H1 (cell line): ENCODE measurements at regions not wholly inside any gene's neighbourhood (a gene's known extent, or its start where the extent isn't known, plus 50 kb on each side); places are given as distances from the start of the nearest gene placed in this dataset.

Experiments
- CTCF ChIA-PET: fragments of 300-600 bp; sonication (Branson Sonifier 250); formaldehyde crosslinking; loops from one replicate; lab custom pipeline; 2021; ENCODE audit not compliant: partially characterized antibody; lab: Charles Lee
- POLR2A ChIA-PET: fragments of 300-600 bp; sonication (Branson Sonifier 250); formaldehyde crosslinking; loops from one replicate; lab custom pipeline; 2021; ENCODE audit warnings: inconsistent platforms; ENCODE audit not compliant: partially characterized antibody; lab: Charles Lee
- DNase-seq, 2 experiments: peaks; one replicate each; pipeline versions ENCODE4 v3.0.0 to v3.0.0-alpha.2; 2010 to 2022; ENCODE audit warnings: low spot score in 2 of 2, low read depth in 1 of 2, mixed read lengths in 1 of 2
- FAIRE-seq: peaks from 2 replicates; lab custom pipeline; 2011; peaks lifted over from hg19 to GRCh38; lab: Jason Lieb, UNC
- H2AFZ ChIP-seq: 2 replicates; pipeline ENCODE4 v1.8.1; 2012; ENCODE audit warnings: low read length, inconsistent platforms
- H2AK5ac ChIP-seq: 2 replicates; pipeline ENCODE4 v1.6.1; 2013; ENCODE audit warnings: low read depth, low read length
- H2BK120ac ChIP-seq: replicated peaks from 2 replicates; pipeline ENCODE3; 2013; ENCODE audit warnings: low read depth, low read length, inconsistent platforms
- H2BK12ac ChIP-seq: 2 replicates; pipeline ENCODE4 v1.6.1; 2013; ENCODE audit warnings: low read depth, low read length
- H2BK15ac ChIP-seq: 2 replicates; pipeline ENCODE4 v1.6.1; 2013; ENCODE audit warnings: low read length
- H2BK20ac ChIP-seq: 2 replicates; pipeline ENCODE4 v1.6.1; 2013; ENCODE audit warnings: low read length
- H2BK5ac ChIP-seq: 2 replicates; pipeline ENCODE4 v1.6.1; 2013; ENCODE audit warnings: low read depth, low read length
- H3K14ac ChIP-seq: 2 replicates; pipeline ENCODE4 v1.6.1; 2013; ENCODE audit warnings: inconsistent platforms; ENCODE audit not compliant: insufficient read length
- H3K18ac ChIP-seq: 2 replicates; pipeline ENCODE4 v1.6.1; 2013; ENCODE audit warnings: low read length; ENCODE audit errors: extremely low read depth
- H3K23ac ChIP-seq: 2 replicates; pipeline ENCODE4 v1.6.1; 2013; ENCODE audit warnings: inconsistent platforms; ENCODE audit not compliant: insufficient read length
- H3K23me2 ChIP-seq: 2 replicates; pipeline ENCODE4 v1.6.1; 2013; ENCODE audit warnings: low read depth, low read length
- H3K27ac ChIP-seq: 2 replicates; pipeline ENCODE4 v1.6.1; 2011; ENCODE audit warnings: low read depth, low read length, inconsistent platforms
- H3K27me3 ChIP-seq, 4 experiments: replicated peaks in 1 of 4; 1 replicate in 1 of 4; 2 replicates in 3 of 4; pipeline versions ENCODE4 v1.6.1 to v1.8.1; 2011 to 2013; ENCODE audit warnings: low read length in 3 of 4, mild to moderate bottlenecking in 3 of 4, inconsistent platforms in 2 of 4, mixed read lengths in 2 of 4, moderate library complexity in 1 of 4; ENCODE audit not compliant: control insufficient read depth in 3 of 4, insufficient read depth in 3 of 4; ENCODE audit errors: extremely low read depth in 1 of 4
- H3K36me3 ChIP-seq, 4 experiments: 2 replicates each; pipeline versions ENCODE4 v1.6.1 to v1.8.1; 2011 to 2013; ENCODE audit warnings: mild to moderate bottlenecking in 4 of 4, low read length in 3 of 4, moderate library complexity in 2 of 4, control low read depth in 1 of 4, inconsistent platforms in 1 of 4; ENCODE audit not compliant: insufficient read depth in 4 of 4, control insufficient read depth in 2 of 4
- H3K4ac ChIP-seq: replicated peaks from 2 replicates; pipeline ENCODE3; 2013; ENCODE audit warnings: low read length, low read depth, mixed read lengths, inconsistent platforms; ENCODE audit not compliant: insufficient read length
- H3K4me1 ChIP-seq, 4 experiments: replicated peaks in 1 of 4; 1 replicate in 1 of 4; 2 replicates in 3 of 4; pipeline versions ENCODE4 v1.6.1 to v1.8.1; 2011 to 2013; ENCODE audit warnings: low read length in 3 of 4, inconsistent platforms in 2 of 4, mixed read lengths in 1 of 4; ENCODE audit not compliant: insufficient read depth in 4 of 4, control insufficient read depth in 3 of 4
- H3K4me2 ChIP-seq, 2 experiments: 2 replicates each; pipeline versions ENCODE4 v1.6.1 to v1.8.1; 2011 to 2013; ENCODE audit warnings: low read depth in 2 of 2, low read length in 2 of 2, control low read depth in 1 of 2, inconsistent platforms in 1 of 2, mild to moderate bottlenecking in 1 of 2; ENCODE audit not compliant: insufficient read depth in 1 of 2
- H3K4me3 ChIP-seq, 4 experiments: fragments of 200-600, 300-600 bp in 1 of 4; sonication (generic), shearing (Covaris generic), sonication (Bioruptor Twin) in 1 of 4; 2 replicates each; pipeline versions ENCODE4 v1.5.1 to v1.8.1; 2011 to 2016; ENCODE audit warnings: low read length in 4 of 4, low read depth in 3 of 4, control low read depth in 2 of 4, inconsistent platforms in 2 of 4, mild to moderate bottlenecking in 2 of 4, mixed read lengths in 1 of 4, moderate library complexity in 1 of 4; ENCODE audit not compliant: insufficient read depth in 2 of 4; ENCODE audit errors: extremely low read depth in 1 of 4
- H3K56ac ChIP-seq: replicated peaks from 2 replicates; pipeline ENCODE3; 2013; ENCODE audit warnings: low read depth, mild to moderate bottlenecking, mixed read lengths, low read length, inconsistent platforms; ENCODE audit not compliant: insufficient read length
- H3K79me1 ChIP-seq: 2 replicates; pipeline ENCODE4 v1.6.1; 2013; ENCODE audit warnings: low read depth, low read length, control low read depth
- H3K79me2 ChIP-seq, 2 experiments: 2 replicates each; pipeline versions ENCODE4 v1.6.1 to v1.8.1; 2012 to 2013; ENCODE audit warnings: low read length in 2 of 2, mild to moderate bottlenecking in 2 of 2, inconsistent platforms in 1 of 2; ENCODE audit not compliant: insufficient read depth in 2 of 2, control insufficient read depth in 1 of 2
- H3K9ac ChIP-seq, 4 experiments: replicated peaks in 1 of 4; 1 replicate in 1 of 4; 2 replicates in 3 of 4; pipeline versions ENCODE4 v1.6.1 to v1.8.1; 2011 to 2013; ENCODE audit warnings: low read depth in 3 of 4, low read length in 3 of 4, control low read depth in 2 of 4, mild to moderate bottlenecking in 2 of 4, moderate library complexity in 2 of 4, inconsistent platforms in 1 of 4; ENCODE audit errors: extremely low read depth in 1 of 4
- H3K9me3 ChIP-seq, 2 experiments: 2 replicates each; pipeline versions ENCODE4 v1.6.1 to v1.8.1; 2012 to 2013; ENCODE audit warnings: mild to moderate bottlenecking in 2 of 2, moderate library complexity in 2 of 2, control low read depth in 1 of 2, inconsistent platforms in 1 of 2, low read depth in 1 of 2, low read length in 1 of 2, mixed read lengths in 1 of 2; ENCODE audit not compliant: insufficient read depth in 2 of 2
- H4K20me1 ChIP-seq, 2 experiments: replicated peaks in 1 of 2; 2 replicates each; pipeline versions ENCODE3 to v1.8.1; 2011 to 2013; ENCODE audit warnings: inconsistent platforms in 2 of 2, low read length in 2 of 2, mild to moderate bottlenecking in 1 of 2; ENCODE audit not compliant: insufficient read depth in 2 of 2, control insufficient read depth in 1 of 2
- H4K5ac ChIP-seq: 2 replicates; pipeline ENCODE4 v1.6.1; 2013; ENCODE audit warnings: low read length, low read depth, mixed read lengths, inconsistent platforms; ENCODE audit not compliant: insufficient read length
- H4K8ac ChIP-seq: 2 replicates; pipeline ENCODE4 v1.8.0; 2013; ENCODE audit warnings: mild to moderate bottlenecking, moderate library complexity, low read length, inconsistent platforms; ENCODE audit not compliant: insufficient read depth; ENCODE audit errors: extremely low read depth
- H4K91ac ChIP-seq: replicated peaks from 2 replicates; pipeline ENCODE3; 2013; ENCODE audit warnings: low read length, mixed read lengths, inconsistent platforms; ENCODE audit not compliant: insufficient read length
- CEBPB ChIP-seq: IDR thresholded peaks from 2 replicates; pipeline ENCODE4 v1.6.1; 2012; ENCODE audit warnings: low read depth, low read length
- PHF8 ChIP-seq: fragments of 200-600 bp; sonication (generic); conservative IDR thresholded peaks from 2 replicates; pipeline ENCODE4 v1.7.1; 2012; ENCODE audit warnings: low read depth, mild to moderate bottlenecking, inconsistent platforms, low read length, moderate library complexity
- RBBP5 ChIP-seq: IDR thresholded peaks from 2 replicates; pipeline ENCODE4 v1.7.1; 2012; ENCODE audit warnings: low read depth, mild to moderate bottlenecking, inconsistent platforms, low read length, moderate library complexity, borderline replicate concordance
- SAP30 ChIP-seq: fragments of 300-600 bp; sonication (generic); IDR thresholded peaks from 2 replicates; pipeline ENCODE4 v1.7.1; 2012; ENCODE audit warnings: low read length, moderate library complexity, mild to moderate bottlenecking, inconsistent platforms; ENCODE audit not compliant: insufficient read depth, insufficient replicate concordance
- SIRT6 ChIP-seq: IDR thresholded peaks from one replicate; pipeline ENCODE4 v1.7.1; 2012; ENCODE audit warnings: low read length, inconsistent platforms
- YY1 ChIP-seq: IDR thresholded peaks from 2 replicates; pipeline ENCODE4 v1.6.1; 2011; ENCODE audit warnings: low read depth, mild to moderate bottlenecking, low read length
- WGBS, 2 experiments: shearing (Covaris generic) in 1 of 2; methylation state at CpG; one replicate each; pipeline versions ENCODE4 v1.1.6 to v1.1.7; 2013 to 2015; ENCODE audit warnings: low lambda C conversion rate in 2 of 2, mixed read lengths in 2 of 2, inconsistent platforms in 1 of 2, low coverage in 1 of 2, missing lambda C conversion rate in 1 of 2; ENCODE audit not compliant: insufficient replicate concordance in 2 of 2, insufficient coverage in 1 of 2, insufficient read length in 1 of 2; ENCODE audit errors: extremely low coverage in 1 of 2, missing lambda C conversion rate in 1 of 2; 5-methylcytosine and 5-hydroxymethylcytosine counted together

- H3K18ac ChIP-seq = no peak overlapping the region
- POLR2A ChIA-PET = no interaction called here
- H3K56ac ChIP-seq = no peak overlapping the region
- no peaks in the 10 kb centered on the region for H3K27me3 ChIP-seq
- H3K79me2 ChIP-seq = no peaks in the 10 kb centered on the region
- no peaks in the 10 kb centered on the region for H3K79me1 ChIP-seq
- no peaks in the 10 kb centered on the region for H4K20me1 ChIP-seq
- CTCF ChIA-PET = interaction anchor here (0.7 to 1.5 kb wide), 2 partner anchors 21 to 796 kb away, joined by 4 read pairs; no protein-coding TSS in a partner anchor
- H3K4me3 ChIP-seq = no peak overlapping the region
- FAIRE-seq = no peak
- no peak overlapping the region for H3K4me2 ChIP-seq
- no peak overlapping the region for H2BK15ac ChIP-seq
- H3K14ac ChIP-seq = no peak overlapping the region
- TF ChIP-seq PHF8 (no peak), YY1 (no peak), CEBPB (no peak), SAP30 (no peak), SIRT6 (no peak), RBBP5 (no peak)
- TF ChIP-seq, all 59 proteins: peak for 0
- no peak overlapping the region for H4K8ac ChIP-seq
- DNase-seq = no peak
- H3K36me3 ChIP-seq = no peaks in the 10 kb centered on the region
- H3K4me1 ChIP-seq = peaks cover 0 to 3% (median 0%) of the 10 kb centered on the region in 4 experiments; a peak in 1 of 7 replicates
- H3K4ac ChIP-seq = no peak overlapping the region
- no peak overlapping the region for H2BK20ac ChIP-seq
- 88% methylated on average over 5 of the region's 5 CpGs; no CpG with 5 or more reads in 1 of the 2 experiments for whole genome bisulfite sequencing, 2 experiments
- no peak overlapping the region for H4K5ac ChIP-seq
- no peaks in the 10 kb centered on the region for H3K23me2 ChIP-seq
- H2AK5ac ChIP-seq = no peak overlapping the region
- H3K9ac ChIP-seq = no peak overlapping the region
- no peak overlapping the region for H4K91ac ChIP-seq
- no peak overlapping the region for H2BK120ac ChIP-seq
- no peak overlapping the region for H2BK12ac ChIP-seq
- no peak overlapping the region for H2BK5ac ChIP-seq
- no peak overlapping the region for H2AFZ ChIP-seq
- H3K9me3 ChIP-seq = no peaks in the 10 kb centered on the region
- H3K23ac ChIP-seq = no peak overlapping the region
- H3K27ac ChIP-seq = no peak overlapping the region
These were observed 499.6 kb upstream of the MPDZ start for GRCh38 chr9:13779106-13779505.
